PFSK-1 (cell line): ENCODE measurements at regions not wholly inside any gene's neighbourhood (a gene's known extent, or its start where the extent isn't known, plus 50 kb on each side); places are given as distances from the start of the nearest gene placed in this dataset.

ENCODE experiments used
- FOXP2 ChIP-seq: optimal IDR thresholded peaks from 2 replicates; pipeline ENCODE3; 2011; ENCODE audit warnings: borderline replicate concordance, control low read depth, inconsistent platforms; ENCODE audit not compliant: insufficient read depth; ENCODE audit errors: extremely low read length, extremely low read depth
- POLR2AphosphoS5 ChIP-seq: IDR thresholded peaks from 2 replicates; pipeline ENCODE4 v1.6.1; 2012; ENCODE audit warnings: low read depth, mild to moderate bottlenecking, control low read depth, low read length, moderate library complexity
- REST ChIP-seq, 2 experiments: IDR thresholded peaks; 2 replicates each; pipeline versions ENCODE4 v1.6.1 to v1.8.0; 2011 to 2012; ENCODE audit warnings: low read depth in 2 of 2, low read length in 2 of 2, control low read depth in 1 of 2, inconsistent platforms in 1 of 2, mild to moderate bottlenecking in 1 of 2, moderate library complexity in 1 of 2; ENCODE audit not compliant: insufficient read depth in 1 of 2
- SIN3A ChIP-seq: IDR thresholded peaks from 2 replicates; pipeline ENCODE4 v1.6.1; 2012; ENCODE audit warnings: mild to moderate bottlenecking, low read length, moderate library complexity, borderline replicate concordance; ENCODE audit not compliant: insufficient read depth
- TAF1 ChIP-seq: IDR thresholded peaks from 2 replicates; pipeline ENCODE4 v1.6.1; 2012; ENCODE audit warnings: low read length, control low read depth, borderline replicate concordance; ENCODE audit not compliant: insufficient read depth

- TF ChIP-seq POLR2AphosphoS5 (no peak), REST (IDR thresholded peaks at IDR 0.05; ENCODE audit: insufficient read depth in 1 of 2, low read depth in 2 of 2, low read length in 2 of 2) (no peak), SIN3A (no peak), TAF1 (no peak), FOXP2 (no peak)
Observed at GRCh38 chr6:22110061-22110460, 186.8 kb downstream of the PRL start.
